DND-41 (cell line): ENCODE measurements at regions not wholly inside any gene's neighbourhood (a gene's known extent, or its start where the extent isn't known, plus 50 kb on each side); places are given as distances from the start of the nearest gene placed in this dataset.
"Not testable (repeated sequence)": the region's sequence is repeated elsewhere in the genome, so short reads cannot be mapped to it uniquely, and the experiment has no call there.

ENCODE experiments used
- CTCF ChIP-seq: IDR thresholded peaks from 2 replicates; pipeline ENCODE4 v1.5.1; 2012; ENCODE audit warnings: borderline replicate concordance, low read length, moderate library complexity, mild to moderate bottlenecking; ENCODE audit not compliant: poor library complexity, severe bottlenecking; ENCODE audit errors: extremely low read depth
- EZH2 ChIP-seq: IDR thresholded peaks from 3 replicates; pipeline ENCODE4 v1.6.1; 2012; ENCODE audit warnings: borderline replicate concordance, low read depth, mild to moderate bottlenecking, moderate library complexity, low read length, inconsistent platforms; ENCODE audit not compliant: severe bottlenecking

GRCh38 chr17:30714825-30715622, 109.5 kb downstream of the CRLF3 start:
- TF ChIP-seq CTCF, result peak; percentile 67
- not testable (repeated sequence) for TF ChIP-seq EZH2
